Esophagus muscularis mucosa (tissue), 4 donors: ENCODE measurements at regions not wholly inside any gene's neighbourhood (a gene's known extent, or its start where the extent isn't known, plus 50 kb on each side); places are given as distances from the start of the nearest gene placed in this dataset.

Source experiments
- CTCF ChIP-seq, 3 experiments: fragments of 200-600 bp in 2 of 3; fragments of 450-650 bp in 1 of 3; sonication (generic) in 2 of 3; IDR thresholded peaks; one replicate each; pipeline ENCODE4 v1.5.1; 2017 to 2019; ENCODE audit warnings: antibody characterized with exemption in 3 of 3, mild to moderate bottlenecking in 2 of 3, moderate library complexity in 1 of 3
- EP300 ChIP-seq: sonication (generic); formaldehyde crosslinking; IDR thresholded peaks from one replicate; pipeline ENCODE4 v1.6.1; 2017; ENCODE audit warnings: antibody characterized with exemption
- POLR2A ChIP-seq: fragments of 450-650 bp; IDR thresholded peaks from one replicate; pipeline ENCODE4 v1.6.1; 2017; ENCODE audit warnings: antibody characterized with exemption, moderate library complexity, mild to moderate bottlenecking, low read depth
- POLR2AphosphoS5 ChIP-seq, 2 donors: sonication (generic); formaldehyde crosslinking; IDR thresholded peaks; one replicate each; pipeline ENCODE4 v1.6.1; 2017; ENCODE audit warnings: antibody characterized with exemption in 2 of 2

DNA sequence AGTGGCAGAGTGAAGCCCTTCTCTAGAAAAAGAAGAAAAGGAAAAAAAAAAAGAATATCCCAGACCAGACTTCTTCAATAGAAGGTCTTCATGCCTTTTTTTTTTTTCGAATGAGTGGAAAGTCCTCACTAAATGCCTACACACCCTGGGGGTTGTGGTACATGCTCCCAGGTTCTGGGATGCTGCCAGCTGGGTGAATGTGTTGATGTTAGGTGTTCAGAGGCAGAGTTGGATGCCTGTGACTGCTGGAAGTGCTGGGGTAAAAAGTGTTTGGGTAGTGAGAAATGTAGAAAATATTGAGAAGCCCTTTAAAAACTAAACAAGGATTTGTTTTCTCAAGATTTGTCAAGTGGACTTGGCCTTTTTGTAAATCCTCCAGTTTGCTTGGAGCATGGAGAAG, 318.6 kb downstream of the SLC4A3 start:
- TF ChIP-seq EP300: no peak
- TF ChIP-seq POLR2A: no peak
- no peak for TF ChIP-seq CTCF (IDR thresholded peaks at IDR 0.05)
- no peak for TF ChIP-seq POLR2AphosphoS5 (IDR thresholded peaks at IDR 0.05)
